ENCODE measurements at regions not wholly inside any gene's neighbourhood (a gene's known extent, or its start where the extent isn't known, plus 50 kb on each side); places are given as distances from the start of the nearest gene placed in this dataset.

DNA sequence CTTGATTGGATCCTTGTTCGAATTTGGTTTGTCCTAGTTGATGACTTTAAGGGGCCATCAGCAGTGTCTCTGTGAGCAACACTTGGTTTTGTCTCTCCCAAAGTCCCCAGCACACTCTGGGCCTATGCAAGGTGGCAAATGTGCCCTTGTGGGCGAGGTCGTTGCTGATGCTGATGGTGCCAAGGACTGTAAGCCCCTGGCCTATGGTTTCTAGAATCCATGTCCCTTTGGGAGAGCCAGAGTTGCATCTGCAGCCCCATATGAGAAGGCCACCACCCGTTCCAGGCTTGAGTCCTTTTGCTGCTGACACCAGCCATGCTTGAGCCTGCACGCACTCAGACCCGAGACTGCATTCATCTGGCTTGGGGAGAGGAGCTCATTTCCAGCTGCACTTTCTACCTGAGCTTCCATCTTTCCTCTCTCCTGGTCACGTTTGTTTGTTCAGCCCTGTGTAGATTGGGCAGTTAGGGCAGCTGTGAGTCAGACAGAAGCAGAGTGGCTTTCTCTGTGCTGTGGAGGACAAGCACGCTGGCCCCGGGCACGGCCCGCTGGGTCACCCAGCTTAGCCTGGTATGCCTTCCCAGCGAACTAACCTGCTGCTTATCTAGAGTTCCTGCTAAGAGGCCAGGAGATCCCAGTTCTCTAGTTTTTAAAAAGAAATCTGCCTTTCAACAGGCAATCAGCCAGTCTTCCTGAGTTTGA, 52.1 kb upstream of the CSF3R start:
- no peak for DNase-seq
- Histone ChIP-seq H3K4me1 (no peaks in the 10 kb centered on the region), H3K27ac (no peak overlapping the region), H3K9me3 (peaks cover 0 to 10% (median 7%) of the 10 kb centered on the region in 4 donors), H3K4me3 (no peak overlapping the region), H3K27me3 (peaks cover 0 to 26% (median 0%) of the 10 kb centered on the region in 3 donors), H3K36me3 (no peaks in the 10 kb centered on the region)
- WGBS, 5 donors: 36 to 57% (median 45%) methylated on average over 12 of the region's 12 CpGs
- TF ChIP-seq, protein P1, sequence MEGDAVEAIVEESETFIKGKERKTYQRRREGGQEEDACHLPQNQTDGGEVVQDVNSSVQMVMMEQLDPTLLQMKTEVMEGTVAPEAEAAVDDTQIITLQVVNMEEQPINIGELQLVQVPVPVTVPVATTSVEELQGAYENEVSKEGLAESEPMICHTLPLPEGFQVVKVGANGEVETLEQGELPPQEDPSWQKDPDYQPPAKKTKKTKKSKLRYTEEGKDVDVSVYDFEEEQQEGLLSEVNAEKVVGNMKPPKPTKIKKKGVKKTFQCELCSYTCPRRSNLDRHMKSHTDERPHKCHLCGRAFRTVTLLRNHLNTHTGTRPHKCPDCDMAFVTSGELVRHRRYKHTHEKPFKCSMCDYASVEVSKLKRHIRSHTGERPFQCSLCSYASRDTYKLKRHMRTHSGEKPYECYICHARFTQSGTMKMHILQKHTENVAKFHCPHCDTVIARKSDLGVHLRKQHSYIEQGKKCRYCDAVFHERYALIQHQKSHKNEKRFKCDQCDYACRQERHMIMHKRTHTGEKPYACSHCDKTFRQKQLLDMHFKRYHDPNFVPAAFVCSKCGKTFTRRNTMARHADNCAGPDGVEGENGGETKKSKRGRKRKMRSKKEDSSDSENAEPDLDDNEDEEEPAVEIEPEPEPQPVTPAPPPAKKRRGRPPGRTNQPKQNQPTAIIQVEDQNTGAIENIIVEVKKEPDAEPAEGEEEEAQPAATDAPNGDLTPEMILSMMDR (IDR thresholded peaks at IDR 0.05): no peak
- TF ChIP-seq EP300 (IDR thresholded peaks at IDR 0.05): no peak
- no peak for TF ChIP-seq POLR2A (IDR thresholded peaks at IDR 0.05)
- no peak for TF ChIP-seq POLR2AphosphoS5 (IDR thresholded peaks at IDR 0.05)
- intact Hi-C loops (cut with DNase I; ENCODE audit: low total_unique reads): no loop called here

DNA sequence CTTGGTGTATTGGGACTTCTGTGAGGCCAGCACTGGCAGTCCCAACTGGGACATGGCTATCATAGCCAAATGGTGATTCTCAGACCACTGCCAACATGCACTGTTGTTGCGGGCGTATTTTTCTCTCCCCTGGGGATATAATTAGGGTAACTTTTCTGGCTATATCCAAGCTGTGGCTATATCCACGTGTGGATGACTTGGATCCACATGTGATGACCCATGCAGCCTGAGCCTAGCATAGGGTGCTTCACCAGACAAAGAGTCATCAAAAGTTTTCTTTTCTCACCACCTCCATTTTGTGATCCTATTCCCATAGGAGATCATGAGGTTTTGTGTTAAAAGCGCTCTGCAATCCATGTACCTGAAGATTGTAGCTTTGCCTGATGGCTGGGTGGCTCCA, 51.2 kb upstream of the CSF3R start:
- Histone ChIP-seq H3K27me3 (peaks cover 0 to 36% (median 7%) of the 10 kb centered on the region in 3 donors), H3K9me3 (peaks cover 0 to 10% (median 7%) of the 10 kb centered on the region in 4 donors), H3K4me3 (no peak overlapping the region), H3K4me1 (no peaks in the 10 kb centered on the region), H3K36me3 (no peaks in the 10 kb centered on the region), H3K27ac (no peak overlapping the region)
- intact Hi-C loops (cut with DNase I; ENCODE audit: low total_unique reads): no loop called here
- TF ChIP-seq, protein P1 (IDR thresholded peaks at IDR 0.05): no peak
- TF ChIP-seq POLR2A (IDR thresholded peaks at IDR 0.05): no peak
- no peak for TF ChIP-seq EP300 (IDR thresholded peaks at IDR 0.05)
- TF ChIP-seq POLR2AphosphoS5 (IDR thresholded peaks at IDR 0.05): no peak
- DNase-seq: no peak
- WGBS, 5 donors: 72 to 87% (median 80%) methylated on average over 4 of the region's 4 CpGs

DNA sequence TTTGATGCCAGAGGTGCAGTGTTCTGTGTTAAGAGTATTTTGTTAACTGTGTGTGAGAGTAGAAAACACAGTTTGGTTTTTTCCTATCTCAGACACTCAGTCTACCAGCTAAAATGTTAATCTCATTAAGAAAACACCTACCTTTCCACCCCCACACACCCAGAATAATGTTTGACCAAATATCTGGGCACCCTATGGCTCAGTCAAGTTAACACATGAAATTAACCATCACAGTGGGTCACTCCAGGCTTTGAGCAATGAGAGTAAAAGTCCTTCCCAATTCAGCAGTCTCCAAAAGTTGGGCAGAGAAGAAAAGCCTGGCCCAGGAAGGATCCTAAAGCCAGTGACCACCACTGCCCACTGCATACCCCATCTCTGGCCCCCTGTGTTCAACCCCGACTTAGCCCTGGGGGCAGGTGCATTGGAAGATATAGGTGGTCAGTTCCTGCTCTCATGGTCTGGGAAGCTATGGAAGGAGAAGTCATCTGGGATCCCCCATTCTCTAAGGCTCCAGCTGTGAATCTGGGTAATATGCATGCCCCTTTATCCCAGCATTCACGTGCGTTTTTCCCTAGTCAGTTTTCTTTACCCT, 50.2 kb upstream of the CSF3R start:
- no peak overlapping the region for H3K27ac ChIP-seq
- peaks cover 0 to 10% (median 7%) of the 10 kb centered on the region in 4 donors for H3K9me3 ChIP-seq
- no peaks in the 10 kb centered on the region for H3K4me1 ChIP-seq
- 82 to 93% (median 87%) methylated on average over 3 of the region's 3 CpGs for WGBS, 5 donors
- no peak for TF ChIP-seq EP300 (IDR thresholded peaks at IDR 0.05)
- intact Hi-C loops (cut with DNase I; ENCODE audit: low total_unique reads): no loop called here
- H3K4me3 ChIP-seq: no peak overlapping the region
- H3K36me3 ChIP-seq: no peaks in the 10 kb centered on the region
- H3K27me3 ChIP-seq: peaks cover 0 to 40% (median 7%) of the 10 kb centered on the region in 3 donors
- DNase-seq: no peak
